ENCODE measurements at regions not wholly inside any gene's neighbourhood (a gene's known extent, or its start where the extent isn't known, plus 50 kb on each side); places are given as distances from the start of the nearest gene placed in this dataset.

DNA sequence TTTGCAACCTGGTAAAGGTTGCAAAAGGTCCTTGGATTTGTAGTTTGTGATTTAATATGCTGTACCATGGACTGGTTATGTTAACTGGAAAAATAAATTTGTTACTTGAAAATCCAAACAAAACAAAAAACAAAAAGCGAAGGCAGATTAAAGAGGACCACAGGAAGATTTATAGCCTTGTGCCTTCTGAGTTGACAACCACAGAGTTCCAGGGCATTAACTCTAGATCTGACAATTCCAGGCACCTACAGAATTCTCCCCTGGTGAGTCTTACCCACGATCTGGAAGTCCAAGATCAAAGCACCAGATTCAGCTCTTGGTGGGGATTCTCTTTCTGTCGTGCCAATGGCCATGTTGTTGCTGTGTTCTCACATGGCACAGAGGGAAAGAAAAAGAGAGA lies 107.9 kb upstream of the SELENOP start:
- TF ChIP-seq, protein P1, sequence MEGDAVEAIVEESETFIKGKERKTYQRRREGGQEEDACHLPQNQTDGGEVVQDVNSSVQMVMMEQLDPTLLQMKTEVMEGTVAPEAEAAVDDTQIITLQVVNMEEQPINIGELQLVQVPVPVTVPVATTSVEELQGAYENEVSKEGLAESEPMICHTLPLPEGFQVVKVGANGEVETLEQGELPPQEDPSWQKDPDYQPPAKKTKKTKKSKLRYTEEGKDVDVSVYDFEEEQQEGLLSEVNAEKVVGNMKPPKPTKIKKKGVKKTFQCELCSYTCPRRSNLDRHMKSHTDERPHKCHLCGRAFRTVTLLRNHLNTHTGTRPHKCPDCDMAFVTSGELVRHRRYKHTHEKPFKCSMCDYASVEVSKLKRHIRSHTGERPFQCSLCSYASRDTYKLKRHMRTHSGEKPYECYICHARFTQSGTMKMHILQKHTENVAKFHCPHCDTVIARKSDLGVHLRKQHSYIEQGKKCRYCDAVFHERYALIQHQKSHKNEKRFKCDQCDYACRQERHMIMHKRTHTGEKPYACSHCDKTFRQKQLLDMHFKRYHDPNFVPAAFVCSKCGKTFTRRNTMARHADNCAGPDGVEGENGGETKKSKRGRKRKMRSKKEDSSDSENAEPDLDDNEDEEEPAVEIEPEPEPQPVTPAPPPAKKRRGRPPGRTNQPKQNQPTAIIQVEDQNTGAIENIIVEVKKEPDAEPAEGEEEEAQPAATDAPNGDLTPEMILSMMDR (IDR thresholded peaks at IDR 0.05): no peak
- TF ChIP-seq EP300 (IDR thresholded peaks at IDR 0.05) (no peak), POLR2AphosphoS5 (IDR thresholded peaks at IDR 0.05) (no peak)
